PFSK-1 (cell line): ENCODE measurements at regions not wholly inside any gene's neighbourhood (a gene's known extent, or its start where the extent isn't known, plus 50 kb on each side); places are given as distances from the start of the nearest gene placed in this dataset.

Experiments used
- FOXP2 ChIP-seq: optimal IDR thresholded peaks from 2 replicates; pipeline ENCODE3; 2011; ENCODE audit warnings: borderline replicate concordance, control low read depth, inconsistent platforms; ENCODE audit not compliant: insufficient read depth; ENCODE audit errors: extremely low read length, extremely low read depth
- POLR2AphosphoS5 ChIP-seq: IDR thresholded peaks from 2 replicates; pipeline ENCODE4 v1.6.1; 2012; ENCODE audit warnings: low read depth, mild to moderate bottlenecking, control low read depth, low read length, moderate library complexity
- REST ChIP-seq, 2 experiments: IDR thresholded peaks; 2 replicates each; pipeline versions ENCODE4 v1.6.1 to v1.8.0; 2011 to 2012; ENCODE audit warnings: low read depth in 2 of 2, low read length in 2 of 2, control low read depth in 1 of 2, inconsistent platforms in 1 of 2, mild to moderate bottlenecking in 1 of 2, moderate library complexity in 1 of 2; ENCODE audit not compliant: insufficient read depth in 1 of 2
- SIN3A ChIP-seq: IDR thresholded peaks from 2 replicates; pipeline ENCODE4 v1.6.1; 2012; ENCODE audit warnings: mild to moderate bottlenecking, low read length, moderate library complexity, borderline replicate concordance; ENCODE audit not compliant: insufficient read depth
- TAF1 ChIP-seq: IDR thresholded peaks from 2 replicates; pipeline ENCODE4 v1.6.1; 2012; ENCODE audit warnings: low read length, control low read depth, borderline replicate concordance; ENCODE audit not compliant: insufficient read depth

- TF ChIP-seq TAF1 (no peak), POLR2AphosphoS5 (no peak), REST (IDR thresholded peaks at IDR 0.05; ENCODE audit: insufficient read depth in 1 of 2, low read depth in 2 of 2, low read length in 2 of 2) (no peak), SIN3A (no peak), FOXP2 (no peak)
These were observed 161.7 kb downstream of the IRF8 start for GRCh38 chr16:86060381-86061317.

- no peak for TF ChIP-seq REST (IDR thresholded peaks at IDR 0.05; ENCODE audit: insufficient read depth in 1 of 2, low read depth in 2 of 2, low read length in 2 of 2)
- no peak for TF ChIP-seq POLR2AphosphoS5
These were observed 162.3 kb downstream of the IRF8 start for GRCh38 chr16:86061318-86061695.

- TF ChIP-seq FOXP2, result no peak
- no peak for TF ChIP-seq TAF1
- no peak for TF ChIP-seq REST (IDR thresholded peaks at IDR 0.05; ENCODE audit: insufficient read depth in 1 of 2, low read depth in 2 of 2, low read length in 2 of 2)
- TF ChIP-seq SIN3A, result no peak
- no peak for TF ChIP-seq POLR2AphosphoS5
These were observed 162.8 kb downstream of the IRF8 start for GRCh38 chr16:86061721-86062120.

GRCh38 chr16:86062271-86062965 lies 163.5 kb downstream of the IRF8 start:
- no peak for TF ChIP-seq TAF1
- TF ChIP-seq SIN3A, result no peak
- no peak for TF ChIP-seq POLR2AphosphoS5
- TF ChIP-seq REST (IDR thresholded peaks at IDR 0.05; ENCODE audit: insufficient read depth in 1 of 2, low read depth in 2 of 2, low read length in 2 of 2), result no peak
